ENCODE measurements at regions not wholly inside any gene's neighbourhood (a gene's known extent, or its start where the extent isn't known, plus 50 kb on each side); places are given as distances from the start of the nearest gene placed in this dataset.

DNA sequence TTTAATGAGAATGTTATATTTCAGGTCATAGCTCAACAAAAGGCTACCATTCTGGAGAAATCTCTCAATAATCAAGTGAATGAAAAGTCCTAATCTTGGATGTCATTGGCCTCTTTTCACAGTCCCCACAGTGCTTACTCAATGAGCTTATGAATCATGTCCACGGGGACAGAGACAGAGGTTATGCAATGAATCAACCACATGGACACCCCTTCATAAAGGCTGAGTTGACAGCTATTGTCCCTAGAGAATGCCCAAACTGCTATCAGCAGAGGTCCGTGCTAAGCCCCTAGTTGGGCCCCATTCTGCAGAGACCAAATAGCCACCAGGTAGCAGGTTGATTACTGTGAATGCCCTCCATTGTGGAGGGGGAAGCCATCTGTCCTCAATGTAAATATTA lies 158.1 kb downstream of the LHFPL1 start:
- Histone ChIP-seq H3K79me1 (ENCODE audit: low read depth, low read length) (no peaks in the 10 kb centered on the region), H2BK120ac (replicated peaks; ENCODE audit: low read depth, low read length) (no peak overlapping the region), H4K8ac (ENCODE audit: extremely low read depth, insufficient read depth, low read length) (no peak overlapping the region), H3K9ac (replicated peaks in 1 of 4; ENCODE audit: extremely low read depth in 1 of 4, low read depth in 3 of 4, low read length in 3 of 4) (no peak overlapping the region), H4K20me1 (replicated peaks in 1 of 2; ENCODE audit: control insufficient read depth in 1 of 2, insufficient read depth in 2 of 2, low read length in 2 of 2) (no peaks in the 10 kb centered on the region), H3K4ac (replicated peaks; ENCODE audit: insufficient read length, low read depth, low read length) (no peak overlapping the region), H2AFZ (ENCODE audit: low read length) (no peak overlapping the region), H3K14ac (ENCODE audit: insufficient read length) (no peak overlapping the region), H3K4me3 (ENCODE audit: extremely low read depth in 1 of 4, insufficient read depth in 2 of 4, low read depth in 3 of 4, low read length in 4 of 4) (no peak overlapping the region), H3K23me2 (ENCODE audit: low read depth, low read length) (no peaks in the 10 kb centered on the region), H3K4me1 (replicated peaks in 1 of 4; ENCODE audit: control insufficient read depth in 3 of 4, insufficient read depth in 4 of 4, low read length in 3 of 4) (peaks cover 0 to 4% (median 1%) of the 10 kb centered on the region in 4 experiments; a peak in 2 of 7 replicates), H3K18ac (ENCODE audit: extremely low read depth, low read length) (no peak overlapping the region), H4K5ac (ENCODE audit: insufficient read length, low read depth, low read length) (no peak overlapping the region), H3K27me3 (replicated peaks in 1 of 4; ENCODE audit: control insufficient read depth in 3 of 4, extremely low read depth in 1 of 4, insufficient read depth in 3 of 4, low read length in 3 of 4) (no peaks in the 10 kb centered on the region), H3K27ac (ENCODE audit: low read depth, low read length) (no peak overlapping the region), H3K9me3 (ENCODE audit: insufficient read depth in 2 of 2, low read depth in 1 of 2, low read length in 1 of 2) (no peaks in the 10 kb centered on the region), H2BK20ac (ENCODE audit: low read length) (no peak overlapping the region), H3K79me2 (ENCODE audit: control insufficient read depth in 1 of 2, insufficient read depth in 2 of 2, low read length in 2 of 2) (no peaks in the 10 kb centered on the region), H2BK15ac (ENCODE audit: low read length) (no peak overlapping the region), H3K23ac (ENCODE audit: insufficient read length) (no peak overlapping the region), H2BK12ac (ENCODE audit: low read depth, low read length) (no peak overlapping the region), H4K91ac (replicated peaks; ENCODE audit: insufficient read length, low read length) (no peak overlapping the region), H3K36me3 (ENCODE audit: control insufficient read depth in 2 of 4, insufficient read depth in 4 of 4, low read length in 3 of 4) (no peaks in the 10 kb centered on the region), H3K56ac (replicated peaks; ENCODE audit: insufficient read length, low read depth, low read length) (no peak overlapping the region), H2BK5ac (ENCODE audit: low read depth, low read length) (no peak overlapping the region), H2AK5ac (ENCODE audit: low read depth, low read length) (no peak overlapping the region), H3K4me2 (ENCODE audit: insufficient read depth in 1 of 2, low read depth in 2 of 2, low read length in 2 of 2) (no peak overlapping the region)
- 80% methylated on average over 2 of the region's 2 CpGs; no CpG with 5 or more reads in 1 of the 2 experiments for WGBS, 2 experiments (ENCODE audit: extremely low coverage in 1 of 2, insufficient coverage in 1 of 2, insufficient read length in 1 of 2, insufficient replicate concordance in 2 of 2, low coverage in 1 of 2, low lambda C conversion rate in 2 of 2, missing lambda C conversion rate in 1 of 2)
- ChIA-PET POLR2A (ENCODE audit: partially characterized antibody) (no interaction called here), CTCF (ENCODE audit: partially characterized antibody) (interaction anchor here (0.9 to 1.1 kb wide), 2 partner anchors 9 to 121 kb away, joined by 3 read pairs; no protein-coding TSS in a partner anchor)
- TF ChIP-seq MAFK (IDR thresholded peaks at IDR 0.05; ENCODE audit: low read depth, low read length) (no peak), RAD21 (IDR thresholded peaks at IDR 0.05 in 1 of 2, conservative IDR thresholded peaks at IDR 0.05 in 1 of 2; ENCODE audit: low read depth in 2 of 2, low read length in 2 of 2) (no peak), CREB1 (IDR thresholded peaks at IDR 0.05) (no peak), SP1 (IDR thresholded peaks at IDR 0.05; ENCODE audit: low read depth, low read length) (no peak), SUZ12 (IDR thresholded peaks at IDR 0.05; ENCODE audit: low read length) (no peak), SP2 (IDR thresholded peaks at IDR 0.05; ENCODE audit: low read length) (no peak), CBX8 (IDR thresholded peaks at IDR 0.05; ENCODE audit: borderline replicate concordance, low read depth, low read length) (no peak), RBBP5 (IDR thresholded peaks at IDR 0.05; ENCODE audit: borderline replicate concordance, low read depth, low read length) (no peak), POU5F1 (IDR thresholded peaks at IDR 0.05; ENCODE audit: low read depth, low read length) (no peak), GABPA (IDR thresholded peaks at IDR 0.05; ENCODE audit: borderline replicate concordance, insufficient read depth, low read length) (no peak)
- TF ChIP-seq, protein P1, sequence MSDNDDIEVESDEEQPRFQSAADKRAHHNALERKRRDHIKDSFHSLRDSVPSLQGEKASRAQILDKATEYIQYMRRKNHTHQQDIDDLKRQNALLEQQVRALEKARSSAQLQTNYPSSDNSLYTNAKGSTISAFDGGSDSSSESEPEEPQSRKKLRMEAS (IDR thresholded peaks at IDR 0.05) = no peak
- FAIRE-seq = no peak
- no peak for DNase-seq (ENCODE audit: low read depth in 1 of 2, low spot score in 2 of 2)
